Epithelial cell of esophagus (primary cell): ENCODE measurements at regions not wholly inside any gene's neighbourhood (a gene's known extent, or its start where the extent isn't known, plus 50 kb on each side); places are given as distances from the start of the nearest gene placed in this dataset.

Experiments used
- DNase-seq: peaks from one replicate; pipeline ENCODE4 v3.0.0; 2010; ENCODE audit warnings: low read depth
- H3K4me3 ChIP-seq: 2 replicates; pipeline ENCODE4 v1.5.1; 2011; ENCODE audit warnings: mild to moderate bottlenecking, low read length, control low read depth
- TF ChIP-seq, protein P1 (sequence below): IDR thresholded peaks from 2 replicates; pipeline ENCODE4 v1.5.1; 2011; ENCODE audit warnings: low read depth, mild to moderate bottlenecking, low read length, control low read depth, inconsistent platforms; ENCODE audit not compliant: insufficient read depth; ENCODE audit errors: missing control alignments

DNA sequence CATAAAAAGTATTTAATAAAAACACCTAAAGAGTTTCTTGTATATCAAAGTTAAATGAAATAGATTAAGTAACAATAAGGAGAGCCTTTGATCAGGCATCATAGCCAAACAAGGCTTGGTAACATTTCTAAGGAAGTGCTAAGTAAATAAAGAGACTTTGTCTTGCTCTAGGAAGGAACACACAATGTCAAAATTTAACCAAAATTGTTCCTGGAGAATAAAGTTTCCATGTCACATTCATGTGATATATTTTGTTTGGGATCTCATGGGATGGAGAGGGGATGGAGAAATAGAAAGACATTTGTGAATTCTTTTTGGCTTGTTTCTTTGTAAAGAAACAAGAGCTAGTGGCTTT, 201.9 kb upstream of the DTNBP1 start:
- TF ChIP-seq, protein P1, sequence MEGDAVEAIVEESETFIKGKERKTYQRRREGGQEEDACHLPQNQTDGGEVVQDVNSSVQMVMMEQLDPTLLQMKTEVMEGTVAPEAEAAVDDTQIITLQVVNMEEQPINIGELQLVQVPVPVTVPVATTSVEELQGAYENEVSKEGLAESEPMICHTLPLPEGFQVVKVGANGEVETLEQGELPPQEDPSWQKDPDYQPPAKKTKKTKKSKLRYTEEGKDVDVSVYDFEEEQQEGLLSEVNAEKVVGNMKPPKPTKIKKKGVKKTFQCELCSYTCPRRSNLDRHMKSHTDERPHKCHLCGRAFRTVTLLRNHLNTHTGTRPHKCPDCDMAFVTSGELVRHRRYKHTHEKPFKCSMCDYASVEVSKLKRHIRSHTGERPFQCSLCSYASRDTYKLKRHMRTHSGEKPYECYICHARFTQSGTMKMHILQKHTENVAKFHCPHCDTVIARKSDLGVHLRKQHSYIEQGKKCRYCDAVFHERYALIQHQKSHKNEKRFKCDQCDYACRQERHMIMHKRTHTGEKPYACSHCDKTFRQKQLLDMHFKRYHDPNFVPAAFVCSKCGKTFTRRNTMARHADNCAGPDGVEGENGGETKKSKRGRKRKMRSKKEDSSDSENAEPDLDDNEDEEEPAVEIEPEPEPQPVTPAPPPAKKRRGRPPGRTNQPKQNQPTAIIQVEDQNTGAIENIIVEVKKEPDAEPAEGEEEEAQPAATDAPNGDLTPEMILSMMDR: no peak

DNA sequence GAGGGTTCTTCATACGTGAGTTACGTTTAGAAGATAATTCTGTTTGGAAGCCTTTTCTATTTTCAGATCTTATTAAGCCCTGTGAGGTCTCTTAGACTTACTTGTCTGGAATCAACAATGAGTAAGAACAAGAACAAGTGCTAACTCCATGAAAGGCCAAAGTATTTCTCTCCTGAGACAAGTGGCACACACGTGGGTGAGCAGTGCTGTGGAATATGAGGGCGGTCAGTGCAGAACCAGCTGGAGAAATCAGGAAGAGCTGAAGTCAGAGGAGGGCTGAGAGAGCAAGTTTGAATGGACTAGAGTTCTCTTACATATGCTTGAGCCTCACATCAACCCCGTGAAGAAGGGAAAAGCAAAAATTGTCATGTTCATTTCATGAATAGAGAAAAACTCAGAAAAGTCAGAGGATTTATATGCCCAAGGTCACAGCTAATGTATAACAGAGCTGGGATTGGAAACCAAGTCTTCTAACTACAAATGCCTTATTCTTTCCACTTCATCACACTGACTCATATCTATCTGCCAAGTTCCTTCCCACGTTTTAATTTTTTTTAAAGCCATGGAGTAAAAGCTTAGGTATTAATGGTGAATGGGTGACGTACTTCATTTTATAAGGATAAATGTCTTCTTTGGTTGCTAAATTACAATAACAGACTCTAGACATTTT, 201.3 kb upstream of the DTNBP1 start:
- TF ChIP-seq, protein P1: no peak
- no peak for DNase-seq
- H3K4me3 ChIP-seq: no peak overlapping the region

More for the DNA sequence above, 201.9 kb upstream of the DTNBP1 start:
- DNase-seq: no peak
- no peak overlapping the region for H3K4me3 ChIP-seq

DNA sequence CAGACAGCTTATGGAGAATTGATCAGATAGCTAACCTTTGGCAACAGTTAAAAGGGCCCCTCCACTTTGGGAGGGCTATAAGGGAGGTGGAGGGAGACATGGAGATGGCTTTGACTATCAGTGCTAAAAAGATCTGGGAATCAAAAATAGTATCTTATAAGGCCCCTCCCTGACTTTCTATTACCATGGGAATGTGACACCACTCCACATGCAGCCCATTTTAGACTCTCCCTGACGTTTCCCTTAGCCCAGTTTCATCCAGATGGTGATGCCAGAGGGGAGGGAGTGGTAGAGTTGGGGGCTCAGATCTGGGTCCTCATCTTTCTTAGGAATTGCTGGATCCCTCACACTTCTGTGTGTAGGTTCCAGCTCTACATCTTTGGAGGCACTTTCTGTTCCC, 200.0 kb upstream of the DTNBP1 start:
- no peak overlapping the region for H3K4me3 ChIP-seq
- no peak for DNase-seq
- TF ChIP-seq, protein P1: no peak

DNA sequence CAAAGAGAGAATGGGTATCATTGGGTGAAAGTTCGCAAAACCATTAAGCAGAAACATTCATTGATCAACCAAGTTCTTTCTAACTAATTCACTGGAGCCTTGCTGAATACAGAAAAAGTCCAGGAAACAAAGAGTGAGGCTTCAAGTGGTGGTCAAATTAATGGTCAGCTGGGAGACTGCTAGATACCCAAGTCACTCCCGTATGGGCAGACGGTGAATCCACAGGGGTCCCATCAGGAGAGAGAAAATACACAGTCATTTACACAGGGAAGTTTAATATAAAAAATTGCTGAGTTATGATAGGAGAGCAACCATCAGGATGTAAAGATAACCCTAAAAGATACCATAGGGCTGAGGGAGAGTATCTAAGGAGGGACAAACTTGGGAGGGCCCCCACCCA, 198.7 kb upstream of the DTNBP1 start:
- DNase-seq: no peak
- TF ChIP-seq, protein P1: no peak
- no peak overlapping the region for H3K4me3 ChIP-seq

DNA sequence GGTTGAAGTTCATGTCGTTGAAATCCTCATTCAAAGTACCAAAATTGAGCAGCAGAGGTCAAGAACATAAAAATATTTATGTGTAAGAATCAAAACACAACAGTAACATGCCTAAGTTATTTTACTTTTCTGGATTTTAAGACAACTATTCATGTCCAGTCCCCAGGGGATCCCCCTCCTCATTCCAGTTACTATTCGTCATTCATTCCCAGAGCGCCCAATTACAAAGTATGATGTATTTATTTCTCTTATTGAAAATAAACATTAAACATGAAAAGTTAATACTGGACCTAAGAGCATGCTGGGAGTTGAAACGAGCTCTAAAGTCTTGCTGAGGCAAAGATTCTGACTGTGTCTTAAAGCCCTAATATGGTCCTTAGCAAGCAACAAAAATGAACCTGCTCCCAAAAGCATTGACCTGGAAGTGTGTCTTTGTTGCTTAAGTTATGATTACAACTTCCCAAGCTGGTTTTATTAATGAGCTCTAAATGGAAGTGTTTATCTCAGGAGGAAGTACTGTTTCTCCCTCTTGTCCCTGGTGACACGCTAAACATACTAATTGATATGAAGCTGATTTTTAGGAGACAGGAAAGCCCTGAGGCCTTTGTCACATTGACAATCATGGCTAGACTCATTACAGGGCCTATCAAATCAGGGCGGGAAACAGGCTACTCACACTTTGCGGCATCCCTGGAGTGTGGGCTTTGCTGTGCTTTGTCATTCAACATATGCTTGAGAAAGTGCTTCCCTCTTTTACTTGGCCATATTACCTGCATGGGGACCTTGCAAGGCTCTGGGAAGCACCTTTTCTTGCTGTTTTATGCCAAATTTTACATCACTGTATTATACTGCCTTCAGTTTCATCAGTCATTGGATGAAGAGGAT, 192.2 kb upstream of the DTNBP1 start:
- no peak for DNase-seq
- H3K4me3 ChIP-seq: no peak overlapping the region
- TF ChIP-seq, protein P1: no peak

DNA sequence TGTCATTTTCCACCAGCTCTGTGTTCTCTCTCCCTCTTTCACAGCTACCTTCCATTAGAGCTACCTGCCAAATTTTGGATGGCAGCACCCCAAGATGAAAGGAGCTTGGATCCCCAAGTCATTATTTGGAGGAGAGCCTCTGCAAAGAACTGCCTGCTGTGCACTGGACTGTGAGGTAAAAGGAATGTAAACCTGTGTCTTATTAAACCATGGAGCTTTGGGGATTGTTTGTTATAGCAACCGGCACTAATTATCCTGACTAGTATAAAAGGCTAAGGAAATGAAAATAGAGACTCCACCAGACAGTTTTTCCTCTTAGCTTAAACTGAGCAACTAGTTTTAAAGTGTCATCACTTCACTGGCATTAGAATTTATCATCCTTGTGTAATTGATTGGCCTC, 191.6 kb upstream of the DTNBP1 start:
- no peak for DNase-seq
- H3K4me3 ChIP-seq: no peak overlapping the region
- TF ChIP-seq, protein P1: no peak

DNA sequence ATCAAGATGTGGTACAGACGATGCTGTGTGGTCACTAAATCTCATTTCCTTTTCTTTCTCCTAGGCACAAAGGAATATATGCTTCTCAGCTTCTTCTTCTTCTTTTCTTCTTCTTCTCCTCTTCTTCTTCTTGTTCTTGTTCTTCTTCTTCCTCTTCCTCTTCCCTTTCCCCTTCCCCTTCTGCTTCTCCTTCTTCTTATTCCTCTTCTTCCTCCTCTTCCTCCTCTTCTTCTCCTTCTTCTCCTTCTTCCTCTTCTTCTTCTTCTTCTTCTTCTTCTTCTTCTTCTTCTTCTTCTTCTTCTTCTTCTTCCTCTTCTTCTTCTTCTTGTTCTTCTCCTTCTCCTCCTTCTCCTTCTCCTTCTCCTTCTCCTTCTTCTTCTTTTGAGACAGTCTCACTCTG, 190.4 kb upstream of the DTNBP1 start:
- TF ChIP-seq, protein P1: no peak
- H3K4me3 ChIP-seq: no peak overlapping the region
- no peak for DNase-seq
